DOHH2 (cell line): ENCODE measurements at regions not wholly inside any gene's neighbourhood (a gene's known extent, or its start where the extent isn't known, plus 50 kb on each side); places are given as distances from the start of the nearest gene placed in this dataset.

Experiments
- H3F3A ChIP-seq: fragments of 200-600 bp; sonication (generic), shearing (Covaris generic); 2 replicates; pipeline ENCODE4 v1.6.0; 2016; ENCODE audit warnings: antibody characterized with exemption, mild to moderate bottlenecking; ENCODE audit not compliant: control insufficient read depth, insufficient read depth
- H3K27ac ChIP-seq: fragments of 200-600 bp; sonication (generic); 2 replicates; pipeline ENCODE4 v1.5.1; 2014; ENCODE audit warnings: low read depth, mild to moderate bottlenecking, low read length, moderate library complexity
- H3K27me3 ChIP-seq: fragments of 200-600 bp; sonication (generic); 2 replicates; pipeline ENCODE4 v1.6.1; 2014; ENCODE audit warnings: mild to moderate bottlenecking, low read length, mixed read lengths; ENCODE audit not compliant: control insufficient read depth
- H3K36me3 ChIP-seq: fragments of 200-600 bp; sonication (generic); 2 replicates; pipeline ENCODE4 v1.6.1; 2014; ENCODE audit warnings: mild to moderate bottlenecking, low read length, moderate library complexity, mixed read lengths; ENCODE audit not compliant: control insufficient read depth
- H3K4me1 ChIP-seq: fragments of 200-600 bp; sonication (generic); 2 replicates; pipeline ENCODE4 v1.6.1; 2014; ENCODE audit warnings: mild to moderate bottlenecking, low read length, mixed read lengths; ENCODE audit not compliant: control insufficient read depth
- H3K4me2 ChIP-seq: fragments of 200-600 bp; sonication (generic); 2 replicates; pipeline ENCODE4 v1.6.0; 2014; ENCODE audit warnings: mild to moderate bottlenecking, low read length, moderate library complexity
- H3K4me3 ChIP-seq: fragments of 200-600 bp; sonication (generic); 2 replicates; pipeline ENCODE4 v1.5.1; 2014; ENCODE audit warnings: mild to moderate bottlenecking, low read length, mixed read lengths
- H3K79me2 ChIP-seq: fragments of 200-600 bp; sonication (generic); 2 replicates; pipeline ENCODE4 v1.6.1; 2014; ENCODE audit warnings: mild to moderate bottlenecking, low read length, mixed read lengths; ENCODE audit not compliant: control insufficient read depth
- H3K9me2 ChIP-seq: fragments of 200-600 bp; sonication (generic); replicated peaks from 2 replicates; pipeline ENCODE4 v1.6.1; 2014; ENCODE audit warnings: mild to moderate bottlenecking, low read length, mixed read lengths; ENCODE audit not compliant: control insufficient read depth
- H3K9me3 ChIP-seq: fragments of 200-600 bp; sonication (generic); 2 replicates; pipeline ENCODE4 v1.6.1; 2014; ENCODE audit warnings: antibody characterized with exemption, low read length, mixed read lengths; ENCODE audit not compliant: control insufficient read depth, insufficient read depth
- H4K20me1 ChIP-seq: fragments of 200-600 bp; sonication (generic); 2 replicates; pipeline ENCODE4 v1.6.0; 2014; ENCODE audit warnings: low read depth, mild to moderate bottlenecking, antibody characterized with exemption, low read length, moderate library complexity; ENCODE audit not compliant: control insufficient read depth, insufficient read depth
- EZH2phosphoT487 ChIP-seq: fragments of 200-600 bp; sonication (generic); IDR thresholded peaks from 2 replicates; pipeline ENCODE4 v1.6.1; 2017; ENCODE audit warnings: borderline replicate concordance, mild to moderate bottlenecking, antibody characterized with exemption, low read length, moderate library complexity, mixed read lengths
- TF ChIP-seq, protein P1 (sequence below): fragments of 200-600 bp; sonication (generic); IDR thresholded peaks from one replicate; pipeline ENCODE4 v1.5.1; 2014; ENCODE audit warnings: antibody characterized with exemption, mild to moderate bottlenecking, low read depth, low read length; ENCODE audit not compliant: poor library complexity, severe bottlenecking

DNA sequence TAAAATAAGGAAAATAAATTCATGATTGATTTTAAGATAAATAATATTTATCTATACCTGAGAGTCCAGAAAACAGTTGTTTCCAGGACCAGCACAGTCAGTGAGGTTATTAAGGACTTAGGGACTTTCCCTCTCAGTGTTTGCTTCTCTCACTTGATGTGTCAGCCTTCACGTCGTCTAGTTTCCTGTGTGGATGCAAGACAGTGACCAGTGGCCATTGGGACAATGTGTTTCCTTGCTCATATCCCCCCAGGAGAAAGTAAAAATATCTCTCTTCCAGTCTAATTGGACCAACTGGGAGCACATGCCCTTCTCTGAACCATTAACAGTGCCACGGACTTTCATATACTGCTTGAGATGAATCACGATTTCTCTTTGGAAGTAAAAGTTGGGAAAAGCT is 157.8 kb upstream of the CTNNB1 start:
- Histone ChIP-seq H3F3A (no peaks in the 10 kb centered on the region), H4K20me1 (no peaks in the 10 kb centered on the region)
- no peak for TF ChIP-seq EZH2phosphoT487
- TF ChIP-seq, protein P1, sequence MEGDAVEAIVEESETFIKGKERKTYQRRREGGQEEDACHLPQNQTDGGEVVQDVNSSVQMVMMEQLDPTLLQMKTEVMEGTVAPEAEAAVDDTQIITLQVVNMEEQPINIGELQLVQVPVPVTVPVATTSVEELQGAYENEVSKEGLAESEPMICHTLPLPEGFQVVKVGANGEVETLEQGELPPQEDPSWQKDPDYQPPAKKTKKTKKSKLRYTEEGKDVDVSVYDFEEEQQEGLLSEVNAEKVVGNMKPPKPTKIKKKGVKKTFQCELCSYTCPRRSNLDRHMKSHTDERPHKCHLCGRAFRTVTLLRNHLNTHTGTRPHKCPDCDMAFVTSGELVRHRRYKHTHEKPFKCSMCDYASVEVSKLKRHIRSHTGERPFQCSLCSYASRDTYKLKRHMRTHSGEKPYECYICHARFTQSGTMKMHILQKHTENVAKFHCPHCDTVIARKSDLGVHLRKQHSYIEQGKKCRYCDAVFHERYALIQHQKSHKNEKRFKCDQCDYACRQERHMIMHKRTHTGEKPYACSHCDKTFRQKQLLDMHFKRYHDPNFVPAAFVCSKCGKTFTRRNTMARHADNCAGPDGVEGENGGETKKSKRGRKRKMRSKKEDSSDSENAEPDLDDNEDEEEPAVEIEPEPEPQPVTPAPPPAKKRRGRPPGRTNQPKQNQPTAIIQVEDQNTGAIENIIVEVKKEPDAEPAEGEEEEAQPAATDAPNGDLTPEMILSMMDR = no peak

DNA sequence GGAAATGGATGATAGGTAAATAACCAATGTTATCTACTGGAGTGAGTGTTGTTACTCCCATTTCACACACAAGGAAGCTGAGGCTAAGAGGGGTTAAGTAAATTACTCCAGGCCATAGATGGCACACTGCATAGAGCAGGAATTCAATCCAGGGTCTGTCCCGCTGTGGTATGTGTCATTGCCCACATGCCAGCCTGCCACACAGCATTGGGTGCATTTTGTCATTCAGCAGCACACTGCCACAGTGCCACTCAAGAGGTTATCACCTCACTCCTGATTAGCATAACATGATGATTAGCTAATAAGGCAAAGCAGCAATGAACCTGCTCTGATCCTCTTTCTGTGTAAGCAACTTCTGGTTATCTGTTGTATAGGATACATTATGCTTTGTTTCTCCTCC is 157.4 kb upstream of the CTNNB1 start:
- Histone ChIP-seq H4K20me1 (no peaks in the 10 kb centered on the region), H3K4me3 (no peak overlapping the region), H3F3A (no peaks in the 10 kb centered on the region), H3K4me1 (peaks cover 9% of the 10 kb centered on the region), H3K4me2 (no peak overlapping the region), H3K9me3 (no peaks in the 10 kb centered on the region), H3K36me3 (no peaks in the 10 kb centered on the region), H3K9me2 (no peaks in the 10 kb centered on the region), H3K27ac (no peak overlapping the region), H3K27me3 (no peaks in the 10 kb centered on the region), H3K79me2 (no peaks in the 10 kb centered on the region)
- no peak for TF ChIP-seq EZH2phosphoT487
- TF ChIP-seq, protein P1 = no peak

More for the DNA sequence above, 157.8 kb upstream of the CTNNB1 start:
- Histone ChIP-seq H3K79me2 (no peaks in the 10 kb centered on the region), H3K4me1 (peaks cover 9% of the 10 kb centered on the region), H3K9me3 (no peaks in the 10 kb centered on the region), H3K4me3 (no peak overlapping the region), H3K27ac (no peak overlapping the region), H3K27me3 (no peaks in the 10 kb centered on the region), H3K4me2 (no peak overlapping the region), H3K36me3 (no peaks in the 10 kb centered on the region), H3K9me2 (no peaks in the 10 kb centered on the region)

DNA sequence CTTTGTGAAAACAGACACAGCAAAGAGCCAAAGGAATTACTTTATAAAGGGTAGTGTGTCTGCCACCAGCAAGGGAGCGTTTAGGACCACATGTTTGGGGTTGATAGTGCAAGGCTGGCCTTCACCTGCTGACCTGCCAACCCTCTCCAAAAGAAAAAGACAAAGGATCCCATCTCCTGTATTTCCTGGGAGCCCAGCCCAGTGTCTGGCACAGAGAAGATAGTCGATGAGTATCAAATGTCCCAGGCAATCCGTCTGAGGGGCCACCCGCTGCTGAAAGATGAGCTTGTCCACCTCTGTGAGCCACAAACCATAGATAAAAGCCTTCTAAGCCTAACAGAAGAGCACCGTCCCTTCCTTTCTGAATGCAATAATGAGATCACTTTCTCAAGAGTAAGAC is 154.8 kb upstream of the CTNNB1 start:
- no peak for TF ChIP-seq EZH2phosphoT487

DNA sequence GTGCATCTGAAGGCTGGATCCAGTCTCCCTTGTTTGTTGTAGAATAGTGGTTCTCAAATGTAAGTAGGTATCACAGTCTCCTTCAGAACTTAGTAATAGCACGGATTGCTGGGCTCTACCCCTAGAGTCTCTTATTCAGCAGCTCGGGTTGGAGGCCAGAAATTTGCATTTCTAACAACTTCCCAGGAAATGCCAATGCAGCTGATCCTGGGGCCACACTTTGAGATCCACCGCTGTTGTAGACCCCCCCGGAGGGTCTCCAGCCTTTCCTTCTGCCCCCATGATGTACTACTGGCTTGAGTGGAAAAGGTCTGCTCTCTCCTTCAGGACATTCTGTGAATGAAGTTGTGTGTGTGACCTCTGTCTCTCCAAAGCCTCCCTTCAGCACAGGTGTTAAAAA is 153.8 kb upstream of the CTNNB1 start:
- no peaks in the 10 kb centered on the region for H3K9me3 ChIP-seq
- H3K4me2 ChIP-seq = no peak overlapping the region
- H3K27me3 ChIP-seq = no peaks in the 10 kb centered on the region
- H3K27ac ChIP-seq = no peak overlapping the region
- H3K4me1 ChIP-seq = no peaks in the 10 kb centered on the region
- H4K20me1 ChIP-seq = no peaks in the 10 kb centered on the region
- TF ChIP-seq EZH2phosphoT487 = no peak
- TF ChIP-seq, protein P1 = no peak
- H3K79me2 ChIP-seq = no peaks in the 10 kb centered on the region
- H3K9me2 ChIP-seq = no peaks in the 10 kb centered on the region
- H3F3A ChIP-seq = no peaks in the 10 kb centered on the region
- no peak overlapping the region for H3K4me3 ChIP-seq
- H3K36me3 ChIP-seq = no peaks in the 10 kb centered on the region

More for the DNA sequence above, 154.8 kb upstream of the CTNNB1 start:
- Histone ChIP-seq H3K4me1 (no peaks in the 10 kb centered on the region), H3K4me2 (no peak overlapping the region), H4K20me1 (no peaks in the 10 kb centered on the region), H3K9me3 (no peaks in the 10 kb centered on the region), H3K27ac (no peak overlapping the region), H3K27me3 (no peaks in the 10 kb centered on the region), H3K4me3 (no peak overlapping the region), H3K36me3 (no peaks in the 10 kb centered on the region), H3F3A (no peaks in the 10 kb centered on the region), H3K79me2 (no peaks in the 10 kb centered on the region), H3K9me2 (no peaks in the 10 kb centered on the region)
